Osteoblast (primary cell): ENCODE measurements at regions not wholly inside any gene's neighbourhood (a gene's known extent, or its start where the extent isn't known, plus 50 kb on each side); places are given as distances from the start of the nearest gene placed in this dataset.

ENCODE experiments used
- DNase-seq: peaks from one replicate; pipeline ENCODE4 v3.0.0; 2011; ENCODE audit warnings: low spot score, mixed read lengths; ENCODE audit not compliant: insufficient read length; ENCODE audit errors: missing footprints
- H2AFZ ChIP-seq: 2 replicates; pipeline ENCODE4 v1.6.0; 2011; ENCODE audit warnings: mild to moderate bottlenecking, low read length
- H3K27ac ChIP-seq: 2 replicates; pipeline ENCODE4 v1.5.1; 2011; ENCODE audit warnings: mild to moderate bottlenecking, low read depth, low read length, moderate library complexity
- H3K27me3 ChIP-seq: 2 replicates; pipeline ENCODE4 v1.6.0; 2012; ENCODE audit warnings: mild to moderate bottlenecking, control low read depth, inconsistent platforms, low read length, moderate library complexity; ENCODE audit not compliant: insufficient read depth
- H3K36me3 ChIP-seq: 2 replicates; pipeline ENCODE4 v1.5.1; 2011; ENCODE audit warnings: mild to moderate bottlenecking, low read length, control low read depth, moderate library complexity; ENCODE audit not compliant: insufficient read depth
- H3K4me1 ChIP-seq: 2 replicates; pipeline ENCODE4 v1.5.1; 2011; ENCODE audit warnings: mild to moderate bottlenecking, low read length, control low read depth, moderate library complexity; ENCODE audit not compliant: insufficient read depth
- H3K4me2 ChIP-seq: 2 replicates; pipeline ENCODE4 v1.6.0; 2011; ENCODE audit warnings: mild to moderate bottlenecking, low read length; ENCODE audit not compliant: insufficient read depth
- H3K4me3 ChIP-seq: fragments of 200-600 bp; sonication (generic); 3 replicates; pipeline ENCODE4 v1.5.1; 2012; ENCODE audit warnings: mild to moderate bottlenecking, low read length, inconsistent platforms; ENCODE audit not compliant: insufficient read depth
- H3K79me2 ChIP-seq: 2 replicates; pipeline ENCODE4 v1.6.0; 2012; ENCODE audit warnings: mild to moderate bottlenecking, low read length, control low read depth, inconsistent platforms; ENCODE audit not compliant: insufficient read depth
- H3K9me3 ChIP-seq: 2 replicates; pipeline ENCODE4 v1.5.1; 2011; ENCODE audit warnings: low read depth, low read length, control low read depth
- H4K20me1 ChIP-seq: 2 replicates; pipeline ENCODE4 v1.6.0; 2012; ENCODE audit warnings: mild to moderate bottlenecking, low read length, control low read depth; ENCODE audit not compliant: insufficient read depth
- CTCF ChIP-seq: IDR thresholded peaks from 2 replicates; pipeline ENCODE4 v1.5.1; 2011; ENCODE audit warnings: mild to moderate bottlenecking, low read depth, low read length, moderate library complexity; ENCODE audit errors: extremely low read depth

GRCh38 chr22:26853071-26853470 lies 195.7 kb downstream of the MIAT start:
- H3K4me2 ChIP-seq = no peak overlapping the region
- H4K20me1 ChIP-seq = no peaks in the 10 kb centered on the region
- H3K27me3 ChIP-seq = peaks cover 17% of the 10 kb centered on the region
- H3K4me1 ChIP-seq = peaks cover 4% of the 10 kb centered on the region
- DNase-seq = no peak
- no peak overlapping the region for H2AFZ ChIP-seq
- H3K79me2 ChIP-seq = no peaks in the 10 kb centered on the region
- TF ChIP-seq CTCF = no peak
- no peak overlapping the region for H3K27ac ChIP-seq
- no peaks in the 10 kb centered on the region for H3K36me3 ChIP-seq
- no peaks in the 10 kb centered on the region for H3K9me3 ChIP-seq
- no peak overlapping the region for H3K4me3 ChIP-seq

- no peak overlapping the region for H3K4me2 ChIP-seq
- peaks cover 17% of the 10 kb centered on the region for H3K27me3 ChIP-seq
- H3K9me3 ChIP-seq = no peaks in the 10 kb centered on the region
- H3K27ac ChIP-seq = no peak overlapping the region
- no peak overlapping the region for H2AFZ ChIP-seq
- no peaks in the 10 kb centered on the region for H4K20me1 ChIP-seq
- DNase-seq = no peak
- H3K4me1 ChIP-seq = peaks cover 1% of the 10 kb centered on the region
- H3K4me3 ChIP-seq = no peak overlapping the region
- no peak for TF ChIP-seq CTCF
- no peaks in the 10 kb centered on the region for H3K79me2 ChIP-seq
- no peaks in the 10 kb centered on the region for H3K36me3 ChIP-seq
These were observed 196.1 kb downstream of the MIAT start for GRCh38 chr22:26853495-26853894.

GRCh38 chr22:26857169-26857568 lies 199.8 kb downstream of the MIAT start:
- TF ChIP-seq CTCF = no peak
- Histone ChIP-seq H3K27me3 (peaks cover 17% of the 10 kb centered on the region), H4K20me1 (no peaks in the 10 kb centered on the region), H3K36me3 (no peaks in the 10 kb centered on the region), H3K9me3 (no peaks in the 10 kb centered on the region), H2AFZ (no peak overlapping the region), H3K79me2 (no peaks in the 10 kb centered on the region), H3K4me2 (no peak overlapping the region), H3K4me3 (no peak overlapping the region), H3K4me1 (no peaks in the 10 kb centered on the region), H3K27ac (no peak overlapping the region)
- DNase-seq = no peak

- TF ChIP-seq CTCF = no peak
- no peaks in the 10 kb centered on the region for H3K79me2 ChIP-seq
- H4K20me1 ChIP-seq = no peaks in the 10 kb centered on the region
- no peaks in the 10 kb centered on the region for H3K4me1 ChIP-seq
- H3K27me3 ChIP-seq = peaks cover 12% of the 10 kb centered on the region
- H3K4me2 ChIP-seq = no peak overlapping the region
- H3K27ac ChIP-seq = no peak overlapping the region
- no peaks in the 10 kb centered on the region for H3K9me3 ChIP-seq
- H3K36me3 ChIP-seq = no peaks in the 10 kb centered on the region
- DNase-seq = no peak
- no peak overlapping the region for H2AFZ ChIP-seq
- no peak overlapping the region for H3K4me3 ChIP-seq
These were observed 202.9 kb downstream of the MIAT start for GRCh38 chr22:26860301-26860700.
